ENCODE measurements at regions not wholly inside any gene's neighbourhood (a gene's known extent, or its start where the extent isn't known, plus 50 kb on each side); places are given as distances from the start of the nearest gene placed in this dataset.
"Not testable (repeated sequence)": the region's sequence is repeated elsewhere in the genome, so short reads cannot be mapped to it uniquely, and the experiment has no call there.

- peaks cover 0 to 15% (median 7%) of the 10 kb centered on the region in 4 experiments for H3K4me1 ChIP-seq (ENCODE audit: control extremely low read depth in 1 of 4, control insufficient read depth in 4 of 4, insufficient read depth in 4 of 4, low read length in 3 of 4)
- ChIA-PET POLR2A (interaction anchor here (1.3 kb wide), 1 partner anchor 10 kb away, joined by 19 read pairs; no protein-coding TSS in a partner anchor), CTCF (interaction anchor here (1.0 kb wide), 1 partner anchor 10 kb away, joined by 5 read pairs; no protein-coding TSS in a partner anchor)
- not testable (repeated sequence) for H3K36me3 ChIP-seq (ENCODE audit: control insufficient read depth in 4 of 4, insufficient read depth in 4 of 4, low read length in 3 of 4); H3K27me3 ChIP-seq (replicated peaks in 2 of 5; ENCODE audit: control insufficient read depth in 4 of 5, insufficient read depth in 5 of 5, low read length in 4 of 5); H3K9me3 ChIP-seq (ENCODE audit: control extremely low read depth in 1 of 5, control insufficient read depth in 4 of 5, insufficient read depth in 2 of 5, low read depth in 1 of 5, low read length in 4 of 5)
- peak; percentile 93 to 97 (median 93) for DNase-seq
- H3K4me3 ChIP-seq (ENCODE audit: control insufficient read depth in 1 of 7, extremely low read depth in 1 of 7, insufficient read depth in 4 of 7, low read depth in 2 of 7, low read length in 6 of 7) = peak overlapping the region in 6 of 7 experiments; percentile 50 to 76 (median 54)
- 0% methylated on average over 3 of the region's 39 CpGs for WGBS (ENCODE audit: insufficient coverage)
- peak overlapping the region; percentile 89 to 94 for H3K27ac ChIP-seq (ENCODE audit: insufficient read depth in 1 of 2, low read depth in 1 of 2, low read length in 2 of 2, poor library complexity in 1 of 2, severe bottlenecking in 2 of 2)
These were observed 158.3 kb upstream of the NOTCH2NLA start for GRCh38 chr1:146386851-146387749.

GRCh38 chr1:146381196-146381595, 152.4 kb upstream of the NOTCH2NLA start:
- H3K4me1 ChIP-seq (ENCODE audit: control extremely low read depth in 1 of 4, control insufficient read depth in 4 of 4, insufficient read depth in 4 of 4, low read length in 3 of 4); H3K36me3 ChIP-seq (ENCODE audit: control insufficient read depth in 4 of 4, insufficient read depth in 4 of 4, low read length in 3 of 4); H3K27ac ChIP-seq (ENCODE audit: insufficient read depth in 1 of 2, low read depth in 1 of 2, low read length in 2 of 2, poor library complexity in 1 of 2, severe bottlenecking in 2 of 2); H3K9me3 ChIP-seq (ENCODE audit: control extremely low read depth in 1 of 5, control insufficient read depth in 4 of 5, insufficient read depth in 2 of 5, low read depth in 1 of 5, low read length in 4 of 5); H3K27me3 ChIP-seq (replicated peaks in 2 of 5; ENCODE audit: control insufficient read depth in 4 of 5, insufficient read depth in 5 of 5, low read length in 4 of 5); CTCF ChIA-PET; POLR2A ChIA-PET; DNase-seq; H3K4me3 ChIP-seq (ENCODE audit: control insufficient read depth in 1 of 7, extremely low read depth in 1 of 7, insufficient read depth in 4 of 7, low read depth in 2 of 7, low read length in 6 of 7): not testable (repeated sequence)
- no CpG with 5 or more reads among the region's 7 CpGs for WGBS (ENCODE audit: insufficient coverage)

GRCh38 chr1:146376708-146377496, 148.1 kb upstream of the NOTCH2NLA start:
- H3K4me1 ChIP-seq (ENCODE audit: control extremely low read depth in 1 of 4, control insufficient read depth in 4 of 4, insufficient read depth in 4 of 4, low read length in 3 of 4); H3K9me3 ChIP-seq (ENCODE audit: control extremely low read depth in 1 of 5, control insufficient read depth in 4 of 5, insufficient read depth in 2 of 5, low read depth in 1 of 5, low read length in 4 of 5); H3K36me3 ChIP-seq (ENCODE audit: control insufficient read depth in 4 of 4, insufficient read depth in 4 of 4, low read length in 3 of 4); H3K27me3 ChIP-seq (replicated peaks in 2 of 5; ENCODE audit: control insufficient read depth in 4 of 5, insufficient read depth in 5 of 5, low read length in 4 of 5): not testable (repeated sequence)
- WGBS (ENCODE audit: insufficient coverage) = 0% methylated on average over 13 of the region's 42 CpGs
- DNase-seq = peak; percentile 95 to 98 (median 97)
- Histone ChIP-seq H3K4me3 (ENCODE audit: control insufficient read depth in 1 of 7, extremely low read depth in 1 of 7, insufficient read depth in 4 of 7, low read depth in 2 of 7, low read length in 6 of 7) (peak overlapping the region in 6 of 7 experiments; percentile 39 to 71 (median 60)), H3K27ac (ENCODE audit: insufficient read depth in 1 of 2, low read depth in 1 of 2, low read length in 2 of 2, poor library complexity in 1 of 2, severe bottlenecking in 2 of 2) (peak overlapping the region; percentile 61 to 64)
- ChIA-PET CTCF (interaction anchor here (1.2 kb wide), 1 partner anchor 10 kb away, joined by 5 read pairs; no protein-coding TSS in a partner anchor), POLR2A (interaction anchor here (0.6 to 1.9 kb wide), 3 partner anchors 10 to 1977 kb away, joined by 4 to 19 read pairs (median 5); no protein-coding TSS in a partner anchor)

GRCh38 chr1:146376309-146376707, 147.5 kb upstream of the NOTCH2NLA start:
- not testable (repeated sequence) for H3K27me3 ChIP-seq (replicated peaks in 2 of 5; ENCODE audit: control insufficient read depth in 4 of 5, insufficient read depth in 5 of 5, low read length in 4 of 5); H3K4me1 ChIP-seq (ENCODE audit: control extremely low read depth in 1 of 4, control insufficient read depth in 4 of 4, insufficient read depth in 4 of 4, low read length in 3 of 4); H3K36me3 ChIP-seq (ENCODE audit: control insufficient read depth in 4 of 4, insufficient read depth in 4 of 4, low read length in 3 of 4); H3K9me3 ChIP-seq (ENCODE audit: control extremely low read depth in 1 of 5, control insufficient read depth in 4 of 5, insufficient read depth in 2 of 5, low read depth in 1 of 5, low read length in 4 of 5)
- CTCF ChIA-PET = interaction anchor here (1.2 kb wide), 1 partner anchor 11 kb away, joined by 5 read pairs; no protein-coding TSS in a partner anchor
- Histone ChIP-seq H3K27ac (ENCODE audit: insufficient read depth in 1 of 2, low read depth in 1 of 2, low read length in 2 of 2, poor library complexity in 1 of 2, severe bottlenecking in 2 of 2) (peak overlapping the region; percentile 61 to 64), H3K4me3 (ENCODE audit: control insufficient read depth in 1 of 7, extremely low read depth in 1 of 7, insufficient read depth in 4 of 7, low read depth in 2 of 7, low read length in 6 of 7) (peak overlapping the region in 5 of 7 experiments; percentile 36 to 67 (median 51))
- 0% methylated on average over 4 of the region's 27 CpGs for WGBS (ENCODE audit: insufficient coverage)
- peak; percentile 77 to 91 (median 85) for DNase-seq
- POLR2A ChIA-PET = interaction anchor here (1.9 kb wide), 1 partner anchor 11 kb away, joined by 19 read pairs; no protein-coding TSS in a partner anchor

- H3K27me3 ChIP-seq (replicated peaks in 2 of 5; ENCODE audit: control insufficient read depth in 4 of 5, insufficient read depth in 5 of 5, low read length in 4 of 5); DNase-seq; H3K36me3 ChIP-seq (ENCODE audit: control insufficient read depth in 4 of 4, insufficient read depth in 4 of 4, low read length in 3 of 4); H3K27ac ChIP-seq (ENCODE audit: insufficient read depth in 1 of 2, low read depth in 1 of 2, low read length in 2 of 2, poor library complexity in 1 of 2, severe bottlenecking in 2 of 2); POLR2A ChIA-PET; H3K4me3 ChIP-seq (ENCODE audit: control insufficient read depth in 1 of 7, extremely low read depth in 1 of 7, insufficient read depth in 4 of 7, low read depth in 2 of 7, low read length in 6 of 7); H3K4me1 ChIP-seq (ENCODE audit: control extremely low read depth in 1 of 4, control insufficient read depth in 4 of 4, insufficient read depth in 4 of 4, low read length in 3 of 4); H3K9me3 ChIP-seq (ENCODE audit: control extremely low read depth in 1 of 5, control insufficient read depth in 4 of 5, insufficient read depth in 2 of 5, low read depth in 1 of 5, low read length in 4 of 5); CTCF ChIA-PET: not testable (repeated sequence)
- WGBS (ENCODE audit: insufficient coverage) = 90% methylated on average over 1 of the region's 6 CpGs
These were observed 146.3 kb upstream of the NOTCH2NLA start for GRCh38 chr1:146375108-146375507.

- H3K27me3 ChIP-seq (replicated peaks in 2 of 5; ENCODE audit: control insufficient read depth in 4 of 5, insufficient read depth in 5 of 5, low read length in 4 of 5); H3K27ac ChIP-seq (ENCODE audit: insufficient read depth in 1 of 2, low read depth in 1 of 2, low read length in 2 of 2, poor library complexity in 1 of 2, severe bottlenecking in 2 of 2); H3K9me3 ChIP-seq (ENCODE audit: control extremely low read depth in 1 of 5, control insufficient read depth in 4 of 5, insufficient read depth in 2 of 5, low read depth in 1 of 5, low read length in 4 of 5); CTCF ChIA-PET; POLR2A ChIA-PET; H3K4me1 ChIP-seq (ENCODE audit: control extremely low read depth in 1 of 4, control insufficient read depth in 4 of 4, insufficient read depth in 4 of 4, low read length in 3 of 4); H3K36me3 ChIP-seq (ENCODE audit: control insufficient read depth in 4 of 4, insufficient read depth in 4 of 4, low read length in 3 of 4): not testable (repeated sequence)
- 0% methylated on average over 7 of the region's 23 CpGs for WGBS (ENCODE audit: insufficient coverage)
- peak; percentile 68 to 83 (median 76) for DNase-seq
- H3K4me3 ChIP-seq (ENCODE audit: control insufficient read depth in 1 of 7, extremely low read depth in 1 of 7, insufficient read depth in 4 of 7, low read depth in 2 of 7, low read length in 6 of 7) = peak overlapping the region; percentile 21 to 71 (median 47)
These were observed 141.1 kb upstream of the NOTCH2NLA start for GRCh38 chr1:146369940-146370339.

- H3K27ac ChIP-seq (ENCODE audit: insufficient read depth in 1 of 2, low read depth in 1 of 2, low read length in 2 of 2, poor library complexity in 1 of 2, severe bottlenecking in 2 of 2); POLR2A ChIA-PET; DNase-seq; H3K27me3 ChIP-seq (replicated peaks in 2 of 5; ENCODE audit: control insufficient read depth in 4 of 5, insufficient read depth in 5 of 5, low read length in 4 of 5); H3K36me3 ChIP-seq (ENCODE audit: control insufficient read depth in 4 of 4, insufficient read depth in 4 of 4, low read length in 3 of 4); H3K9me3 ChIP-seq (ENCODE audit: control extremely low read depth in 1 of 5, control insufficient read depth in 4 of 5, insufficient read depth in 2 of 5, low read depth in 1 of 5, low read length in 4 of 5); H3K4me1 ChIP-seq (ENCODE audit: control extremely low read depth in 1 of 4, control insufficient read depth in 4 of 4, insufficient read depth in 4 of 4, low read length in 3 of 4); H3K4me3 ChIP-seq (ENCODE audit: control insufficient read depth in 1 of 7, extremely low read depth in 1 of 7, insufficient read depth in 4 of 7, low read depth in 2 of 7, low read length in 6 of 7); CTCF ChIA-PET: not testable (repeated sequence)
These were observed 126.6 kb upstream of the NOTCH2NLA start for GRCh38 chr1:146355373-146355772.

All from common myeloid progenitor, CD34-positive (primary cell).